HG02870 (cell line): ENCODE measurements at regions not wholly inside any gene's neighbourhood (a gene's known extent, or its start where the extent isn't known, plus 50 kb on each side); places are given as distances from the start of the nearest gene placed in this dataset.
A peak's percentile ranks its signal among the peaks of the same experiment; 100 is the strongest.
"Not testable (repeated sequence)": the region's sequence is repeated elsewhere in the genome, so short reads cannot be mapped to it uniquely, and the experiment has no call there.

Experiments
- ATAC-seq: cut with Tn5 transposase; IDR thresholded peaks from one replicate; pipeline ENCODE4 v1.9.1; 2021; ENCODE audit warnings: mild to moderate bottlenecking, moderate library complexity; ENCODE audit not compliant: unreplicated experiment

GRCh38 chr2:221778025-221778424 is 205.9 kb upstream of the EPHA4 start:
- no peak for ATAC-seq

- no peak for ATAC-seq
These were observed 205.0 kb upstream of the EPHA4 start for GRCh38 chr2:221777119-221777518.

DNA sequence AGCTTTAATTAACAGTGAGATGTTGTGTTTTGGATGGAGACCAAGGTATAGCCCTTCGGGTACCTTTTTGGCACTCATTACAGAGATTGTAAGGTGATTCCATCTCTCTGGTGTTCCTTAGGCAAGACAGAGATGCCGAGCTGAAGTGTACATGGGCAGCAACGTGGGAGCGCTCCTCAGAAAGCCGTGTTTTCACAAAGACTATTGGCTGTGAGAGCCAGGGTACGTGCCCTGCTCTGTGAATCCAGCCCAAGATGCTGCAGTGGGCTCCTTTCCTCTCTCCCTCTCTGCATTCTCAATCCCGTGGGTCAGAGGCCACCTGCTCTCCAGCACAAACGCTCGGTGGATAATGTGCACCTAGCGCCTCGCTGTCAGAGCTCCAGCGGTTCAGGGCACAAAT is 203.0 kb upstream of the EPHA4 start:
- ATAC-seq: no peak

DNA sequence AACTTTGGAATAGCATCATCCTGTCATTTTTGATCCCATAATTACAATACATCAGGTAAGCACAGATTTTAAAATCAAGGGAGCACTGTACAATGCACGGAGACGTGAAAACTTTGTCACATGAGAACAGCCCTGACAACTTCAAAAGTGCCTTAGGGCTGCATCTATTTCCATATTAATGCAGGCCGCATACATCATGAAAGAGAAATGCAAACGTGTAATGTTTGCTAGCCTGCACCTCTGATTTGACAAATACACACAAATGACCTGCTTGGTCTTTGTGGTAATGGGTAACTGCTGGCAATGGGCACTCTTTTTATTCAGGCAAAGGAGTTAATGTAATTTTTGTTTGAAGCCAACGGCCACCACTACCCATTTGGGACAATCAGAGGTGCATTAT is 202.0 kb upstream of the EPHA4 start:
- no peak for ATAC-seq

GRCh38 chr2:221771297-221771696 is 199.2 kb upstream of the EPHA4 start:
- ATAC-seq: no peak

GRCh38 chr2:221767106-221768012 is 195.3 kb upstream of the EPHA4 start:
- no peak for ATAC-seq

DNA sequence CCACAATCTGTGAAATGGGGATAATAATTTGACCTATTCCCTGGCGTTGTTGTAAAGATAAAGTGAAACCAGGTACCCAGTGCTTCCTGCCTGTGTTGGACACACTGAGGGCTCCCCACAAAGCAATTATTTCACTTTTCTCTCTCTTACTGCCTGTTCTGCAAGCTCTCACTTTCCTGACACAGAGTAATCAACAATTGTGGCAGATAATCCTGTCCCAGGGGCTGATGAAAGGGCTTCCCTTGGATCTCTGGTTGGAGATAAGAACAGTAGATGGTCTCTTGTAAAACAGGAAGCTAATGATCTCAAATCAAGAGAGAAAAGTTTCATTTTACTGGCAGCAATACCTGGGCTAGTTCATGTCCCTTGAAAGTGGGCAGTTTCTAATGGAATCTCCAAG is 190.4 kb upstream of the EPHA4 start:
- no peak for ATAC-seq

DNA sequence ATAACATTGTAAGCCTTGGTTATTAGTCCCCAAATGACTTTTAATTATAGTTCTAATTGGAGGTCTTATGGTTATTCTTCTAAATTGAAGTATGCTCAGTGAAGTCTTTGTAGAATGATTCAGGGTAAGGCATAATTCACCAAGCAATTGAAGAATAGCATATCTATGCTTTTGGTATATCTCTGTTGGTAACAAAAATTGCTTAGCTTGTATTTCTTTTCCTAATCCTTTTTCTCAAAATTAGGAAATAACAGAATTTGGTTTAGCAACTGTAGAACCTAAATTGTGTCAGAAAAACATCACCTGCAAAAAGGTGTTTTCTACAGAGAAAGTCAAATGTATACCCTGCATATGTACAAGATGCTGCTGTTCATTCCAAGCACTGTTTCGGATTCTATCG is 189.2 kb upstream of the EPHA4 start:
- ATAC-seq: no peak

DNA sequence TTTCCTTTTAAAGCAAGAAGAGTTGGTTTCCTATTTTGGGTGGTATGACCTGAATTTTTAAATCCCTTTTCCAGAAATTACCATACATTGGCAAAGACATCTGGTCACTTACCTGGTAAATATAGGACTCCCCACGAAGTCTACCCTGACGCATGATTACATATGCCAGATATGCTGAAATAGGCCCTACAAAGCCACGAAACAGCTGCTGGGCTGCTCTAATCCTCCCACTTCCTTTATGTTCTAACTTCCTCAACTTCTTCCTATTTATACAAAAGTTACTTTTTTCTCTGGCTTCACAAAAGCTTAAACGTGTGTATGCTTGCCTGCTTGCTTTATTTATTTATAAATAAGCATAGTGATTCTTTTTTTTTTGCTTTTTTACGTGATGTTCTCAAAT is 186.0 kb upstream of the EPHA4 start:
- no peak for ATAC-seq

- ATAC-seq: no peak
These were observed 181.3 kb upstream of the EPHA4 start for GRCh38 chr2:221753401-221753800.

DNA sequence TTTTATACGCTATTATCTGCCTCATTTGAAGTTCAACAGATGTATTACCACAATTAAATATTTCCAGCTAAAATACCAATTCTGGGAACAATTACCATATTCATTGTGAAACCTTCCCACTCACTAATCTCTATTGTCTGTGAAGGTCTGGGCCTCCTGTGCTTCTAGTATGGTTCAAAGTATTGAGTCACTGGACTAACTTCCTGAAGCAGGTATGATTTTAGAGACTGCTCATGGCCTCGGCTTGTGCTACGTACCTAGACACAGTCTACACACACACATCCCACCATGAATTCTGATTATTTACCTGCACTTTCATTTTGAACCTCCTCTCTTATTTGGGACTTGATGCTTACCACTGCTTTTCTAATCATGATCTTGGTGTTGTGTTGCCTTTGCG is 180.7 kb upstream of the EPHA4 start:
- no peak for ATAC-seq

- no peak for ATAC-seq
These were observed 178.2 kb upstream of the EPHA4 start for GRCh38 chr2:221750316-221750715.

- ATAC-seq: peak; percentile 76
These were observed 175.3 kb upstream of the EPHA4 start for GRCh38 chr2:221747289-221747972.

- no peak for ATAC-seq
These were observed 169.6 kb upstream of the EPHA4 start for GRCh38 chr2:221741496-221742211.

GRCh38 chr2:221731432-221732145 is 159.5 kb upstream of the EPHA4 start:
- ATAC-seq: no peak

GRCh38 chr2:221726894-221727513 is 154.9 kb upstream of the EPHA4 start:
- no peak for ATAC-seq

GRCh38 chr2:221724631-221725203 is 152.6 kb upstream of the EPHA4 start:
- no peak for ATAC-seq

DNA sequence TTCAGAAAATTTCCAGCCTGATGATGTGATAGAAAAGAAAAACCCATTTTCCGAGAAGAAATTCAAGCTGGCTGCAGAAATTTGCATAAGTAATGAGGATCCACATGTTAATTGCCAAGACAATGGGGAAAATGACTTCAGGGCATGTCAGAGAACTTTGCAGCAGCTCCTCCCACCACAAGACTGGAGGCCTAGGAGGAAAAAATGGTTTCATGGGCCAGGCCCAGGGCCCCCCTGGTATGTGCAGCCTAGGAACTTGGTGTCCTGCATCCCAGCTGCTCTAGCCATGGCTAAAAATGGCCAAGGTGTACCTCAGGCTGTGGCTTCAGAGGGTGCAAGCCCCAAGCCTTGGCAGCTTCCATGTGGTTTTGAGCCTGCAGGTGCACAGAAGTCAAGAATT is 152.0 kb upstream of the EPHA4 start:
- not testable (repeated sequence) for ATAC-seq

- no peak for ATAC-seq
These were observed 144.6 kb upstream of the EPHA4 start for GRCh38 chr2:221716426-221717303.
